Stimulated activated CD8-positive, alpha-beta memory T cell treated with anti-CD3 and anti-CD28 coated beads, Interleukin-15, amount 100 ng/mL, for 4 hours (primary cell): ENCODE measurements at regions not wholly inside any gene's neighbourhood (a gene's known extent, or its start where the extent isn't known, plus 50 kb on each side); places are given as distances from the start of the nearest gene placed in this dataset.
"Not testable (repeated sequence)": the region's sequence is repeated elsewhere in the genome, so short reads cannot be mapped to it uniquely, and the experiment has no call there.

Experiments
- DNase-seq, 2 donors: peaks; one replicate each; pipeline ENCODE4 v3.0.0-alpha.2; 2020; ENCODE audit warnings: low read depth in 2 of 2

- DNase-seq, result no peak
Measured at GRCh38 chrX:12052109-12052508, 86.2 kb upstream of the FRMPD4 start.

DNA sequence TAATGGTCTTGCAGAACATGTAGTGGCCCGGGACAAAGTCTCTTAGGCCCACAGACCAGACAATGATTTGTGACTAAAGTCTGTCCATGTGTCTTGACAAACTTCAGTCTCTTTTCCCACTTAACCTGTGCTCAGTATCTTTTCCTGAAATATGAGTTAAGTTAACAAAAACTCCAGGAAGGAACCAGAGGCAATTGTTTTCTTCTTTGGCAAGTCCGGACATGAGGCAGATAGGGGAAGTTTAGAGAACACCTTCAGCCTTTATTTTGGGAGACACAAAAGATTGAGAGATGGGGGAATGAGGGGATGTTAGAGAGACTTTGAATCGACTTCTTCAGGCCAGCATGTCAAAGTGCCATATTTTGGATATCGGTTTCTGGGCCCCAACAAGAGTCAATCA, 80.2 kb upstream of the FRMPD4 start:
- DNase-seq, result no peak

DNA sequence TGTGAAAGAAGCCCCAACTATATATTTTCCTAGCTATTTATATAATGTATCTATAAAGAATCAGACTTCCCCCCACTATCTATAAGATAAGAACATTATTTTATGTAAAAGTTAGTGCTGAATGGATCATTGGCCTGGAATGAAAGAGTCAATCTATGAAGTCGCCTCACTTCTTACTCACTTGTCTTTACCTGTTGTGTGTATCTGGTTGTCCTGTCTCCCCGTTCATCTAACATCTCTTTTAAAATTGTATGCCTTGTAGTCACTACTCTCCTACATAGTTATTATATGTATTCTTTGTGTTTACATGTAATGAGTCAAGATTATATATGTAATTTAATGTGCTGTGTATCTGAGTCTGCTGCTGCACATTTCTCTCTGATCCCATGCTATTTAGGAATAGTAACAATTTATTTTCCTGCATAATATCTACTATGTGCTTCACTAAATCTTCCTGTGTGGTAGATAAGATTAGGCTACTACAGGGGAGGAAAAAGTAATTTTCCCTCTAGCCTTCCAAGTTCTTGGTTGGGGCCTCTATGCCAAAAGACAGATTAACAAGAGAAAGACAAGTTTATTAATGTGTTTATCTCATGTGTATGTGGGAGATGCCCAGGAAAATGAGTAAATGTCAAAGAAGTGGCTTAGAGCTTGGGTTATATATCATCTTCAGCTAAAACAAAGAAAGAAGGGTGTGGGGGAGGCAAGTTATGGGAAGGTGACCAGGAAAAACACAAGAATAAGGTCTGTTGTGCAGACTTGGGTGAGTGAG, 77.6 kb upstream of the FRMPD4 start:
- no peak for DNase-seq

DNA sequence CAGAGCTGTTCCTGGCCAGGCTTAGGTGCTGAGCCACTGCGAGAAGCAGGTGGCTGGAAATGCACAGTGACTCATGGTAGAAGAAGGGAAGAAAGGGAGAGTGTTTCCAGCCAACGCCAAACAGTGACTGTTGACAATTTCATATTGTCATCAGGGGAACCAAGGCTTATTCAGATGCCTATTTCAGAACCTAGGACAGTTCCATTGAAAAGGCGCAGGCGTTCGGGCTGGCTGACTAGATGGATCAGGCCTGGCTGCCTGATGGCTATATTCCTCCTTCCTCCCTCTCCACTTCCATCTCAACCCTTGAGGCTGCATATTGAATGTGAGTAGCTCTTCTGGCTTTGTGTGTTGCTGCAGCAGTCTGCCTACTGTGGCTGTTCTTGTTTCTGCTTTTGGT, 73.0 kb upstream of the FRMPD4 start:
- DNase-seq, result no peak

DNA sequence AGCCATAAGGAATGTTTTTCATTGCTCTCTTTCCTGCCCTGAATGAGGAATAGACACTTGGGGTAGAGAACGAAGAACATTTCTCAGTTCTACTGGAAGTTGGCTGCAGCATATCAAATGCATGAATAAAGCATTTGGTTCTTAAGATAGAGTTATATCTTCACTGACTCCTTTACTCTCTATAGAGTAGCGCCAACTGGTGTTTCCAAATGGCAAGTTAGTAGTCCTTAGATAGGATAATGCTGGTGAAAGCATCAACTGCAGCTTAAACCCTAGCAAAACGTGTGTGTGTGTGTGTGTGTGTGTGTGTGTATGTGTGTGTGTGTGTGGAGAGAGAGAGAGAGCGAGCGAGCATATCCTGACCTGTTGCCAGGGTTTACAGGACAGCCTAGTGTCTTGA, 62.2 kb upstream of the FRMPD4 start:
- no peak for DNase-seq

DNA sequence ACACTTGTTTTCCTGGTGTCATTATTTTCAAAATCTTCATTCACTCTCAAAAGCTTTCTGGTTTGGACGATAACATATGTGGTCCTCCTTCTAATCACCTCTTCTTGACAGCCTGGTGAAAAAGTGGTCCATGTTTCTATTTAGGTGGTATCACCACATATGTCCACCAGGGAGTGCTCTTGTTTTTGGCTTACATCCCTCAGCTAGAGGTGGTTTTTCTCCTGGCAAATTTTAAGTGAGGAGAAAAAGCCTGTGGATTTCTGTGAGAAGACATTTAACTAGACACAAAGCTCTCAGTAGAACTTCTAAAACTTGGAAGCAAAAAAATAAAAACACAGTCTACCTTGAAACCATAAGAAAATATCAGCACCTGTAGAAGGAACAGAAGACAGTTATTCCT, 58.0 kb upstream of the FRMPD4 start:
- no peak for DNase-seq

- DNase-seq, result not testable (repeated sequence)
Measured at GRCh38 chrX:12082959-12083358, 55.3 kb upstream of the FRMPD4 start.
